ENCODE measurements at regions not wholly inside any gene's neighbourhood (a gene's known extent, or its start where the extent isn't known, plus 50 kb on each side); places are given as distances from the start of the nearest gene placed in this dataset.

DNA sequence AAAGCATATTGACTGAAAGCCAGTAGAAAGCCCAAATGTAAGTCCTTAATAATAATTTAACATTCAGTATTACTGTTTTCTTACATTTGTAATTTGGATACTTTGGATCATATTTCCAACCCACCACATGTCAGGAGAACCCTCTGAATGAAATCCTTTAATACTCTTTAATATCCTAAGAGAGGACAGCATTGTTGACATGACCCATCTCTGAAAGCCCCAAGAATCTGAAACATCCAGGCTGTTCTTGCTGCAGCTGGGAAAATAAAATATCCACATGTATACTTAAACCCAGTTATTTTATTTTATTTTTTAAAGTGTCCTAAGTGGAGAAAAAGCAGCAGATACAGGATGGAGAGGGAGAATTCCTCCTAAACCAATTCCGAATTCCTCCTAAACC lies 130.8 kb upstream of the RIPOR2 start:
- no peak for DNase-seq

GRCh38 chr6:25068866-25069265 lies 133.1 kb upstream of the RIPOR2 start:
- DNase-seq, result no peak

- peak; percentile 75 to 90 (median 83) for DNase-seq
Measured at GRCh38 chr6:25070547-25071366, 135.0 kb upstream of the RIPOR2 start.

GRCh38 chr6:25078141-25078540 lies 142.4 kb upstream of the RIPOR2 start:
- DNase-seq, result peak in 1 of 3 donors; percentile 71

DNA sequence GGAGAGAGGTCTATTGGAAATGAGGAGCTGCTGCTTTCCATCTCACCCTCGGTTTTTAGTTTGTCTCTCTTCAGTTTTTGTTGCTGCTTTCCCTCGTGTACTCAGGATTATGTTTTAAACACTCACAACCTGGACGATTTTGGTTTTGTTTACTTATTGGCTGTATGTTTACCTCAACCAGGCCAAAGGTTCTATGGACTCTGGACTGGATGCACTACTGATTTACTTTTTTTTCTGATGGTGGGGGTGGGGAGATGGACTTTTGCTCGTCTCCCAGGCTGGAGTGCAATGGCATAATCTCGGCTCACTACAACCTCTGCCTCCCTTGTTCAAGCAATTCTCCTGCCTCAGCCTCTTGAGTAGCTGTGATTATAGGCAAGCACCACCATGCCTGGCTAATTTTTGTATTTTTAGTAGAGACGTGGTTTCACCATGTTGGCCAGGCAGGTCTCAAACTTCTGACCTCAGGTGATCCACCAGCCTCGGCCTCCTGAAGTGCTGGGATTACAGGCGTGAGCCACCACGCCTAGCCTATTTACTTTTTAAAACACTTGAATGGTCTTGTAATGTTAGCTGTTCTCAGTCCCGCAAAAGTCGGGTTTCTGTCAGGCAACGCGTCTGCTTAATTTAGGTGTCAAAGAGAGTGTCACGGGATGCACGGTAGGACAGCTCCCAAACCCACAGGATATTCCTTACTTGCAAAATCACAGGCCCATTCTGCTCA lies 148.2 kb upstream of the RIPOR2 start:
- no peak for DNase-seq

DNA sequence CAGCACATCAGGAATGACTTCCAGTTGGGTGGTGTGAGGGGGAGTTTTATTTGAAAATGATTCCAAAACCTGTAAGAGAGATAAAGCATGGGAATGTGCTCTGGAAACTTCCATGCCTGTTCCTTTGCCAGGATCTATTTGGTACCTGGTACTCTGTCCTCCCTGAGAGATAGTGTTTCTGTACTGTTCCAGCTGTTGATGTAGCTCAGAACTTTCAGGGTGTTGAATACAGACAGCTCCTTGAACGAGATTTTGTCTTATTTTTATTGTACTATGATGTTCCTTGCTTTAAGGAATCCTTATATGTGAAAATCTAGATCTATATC lies 148.7 kb upstream of the RIPOR2 start:
- DNase-seq, result no peak

GRCh38 chr6:25085756-25086155 lies 150.0 kb upstream of the RIPOR2 start:
- DNase-seq, result peak in 1 of 3 donors; percentile 64

DNA sequence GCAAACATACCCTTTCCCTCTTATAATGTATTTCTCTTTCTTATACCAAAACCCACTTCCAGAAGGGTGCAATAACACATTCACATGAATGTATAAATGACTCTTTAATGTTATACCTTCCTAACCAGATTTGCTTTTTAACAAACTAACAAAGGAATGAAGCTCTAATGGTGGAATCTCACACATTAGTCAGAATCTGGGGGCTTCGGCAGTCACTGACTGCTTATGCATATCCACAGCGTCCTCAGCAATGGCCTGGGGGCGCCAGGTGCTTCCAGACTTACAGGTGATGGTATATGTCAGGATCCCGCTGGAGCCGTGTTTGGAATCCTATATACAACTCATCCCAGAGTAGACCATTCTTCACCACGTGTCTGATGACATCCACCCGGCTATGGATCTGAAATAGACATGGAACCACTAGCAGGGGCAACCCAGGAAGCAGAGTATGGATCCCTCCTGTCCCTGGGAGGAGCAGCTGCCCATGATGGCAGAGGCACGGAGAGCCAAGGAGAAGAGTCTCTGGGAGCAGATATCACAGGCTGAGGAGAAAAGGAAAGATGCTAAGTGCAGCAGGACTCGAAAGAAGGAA lies 150.8 kb upstream of the RIPOR2 start:
- DNase-seq, result no peak

- DNase-seq, result no peak
Measured at GRCh38 chr6:25088513-25088912, 152.8 kb upstream of the RIPOR2 start.

- no peak for DNase-seq
Measured at GRCh38 chr6:25089442-25089841, 153.7 kb upstream of the RIPOR2 start.

- no peak for DNase-seq
Measured at GRCh38 chr6:25094726-25095125, 159.0 kb upstream of the RIPOR2 start.

- no peak for DNase-seq
Measured at GRCh38 chr6:25100288-25100687, 164.5 kb upstream of the RIPOR2 start.

DNA sequence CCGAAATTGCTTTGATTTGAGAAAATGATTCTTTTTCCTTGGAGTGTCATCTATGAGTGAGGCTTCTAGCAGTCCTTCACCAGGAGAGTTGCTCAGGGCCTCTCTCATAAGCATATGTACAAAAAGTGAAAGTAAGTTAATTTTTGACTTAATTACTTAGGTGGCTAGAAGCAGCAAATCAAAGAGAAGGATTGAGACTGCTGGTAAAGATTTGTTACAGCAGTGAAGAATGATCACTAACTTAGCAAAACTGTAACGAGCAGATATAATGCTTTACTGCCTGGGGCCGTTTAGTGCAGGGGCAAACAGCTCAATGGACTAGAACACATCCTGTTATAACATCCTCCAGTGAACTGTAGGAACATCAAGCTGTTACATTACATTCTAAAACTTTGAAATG lies 167.8 kb upstream of the RIPOR2 start:
- DNase-seq, result no peak

DNA sequence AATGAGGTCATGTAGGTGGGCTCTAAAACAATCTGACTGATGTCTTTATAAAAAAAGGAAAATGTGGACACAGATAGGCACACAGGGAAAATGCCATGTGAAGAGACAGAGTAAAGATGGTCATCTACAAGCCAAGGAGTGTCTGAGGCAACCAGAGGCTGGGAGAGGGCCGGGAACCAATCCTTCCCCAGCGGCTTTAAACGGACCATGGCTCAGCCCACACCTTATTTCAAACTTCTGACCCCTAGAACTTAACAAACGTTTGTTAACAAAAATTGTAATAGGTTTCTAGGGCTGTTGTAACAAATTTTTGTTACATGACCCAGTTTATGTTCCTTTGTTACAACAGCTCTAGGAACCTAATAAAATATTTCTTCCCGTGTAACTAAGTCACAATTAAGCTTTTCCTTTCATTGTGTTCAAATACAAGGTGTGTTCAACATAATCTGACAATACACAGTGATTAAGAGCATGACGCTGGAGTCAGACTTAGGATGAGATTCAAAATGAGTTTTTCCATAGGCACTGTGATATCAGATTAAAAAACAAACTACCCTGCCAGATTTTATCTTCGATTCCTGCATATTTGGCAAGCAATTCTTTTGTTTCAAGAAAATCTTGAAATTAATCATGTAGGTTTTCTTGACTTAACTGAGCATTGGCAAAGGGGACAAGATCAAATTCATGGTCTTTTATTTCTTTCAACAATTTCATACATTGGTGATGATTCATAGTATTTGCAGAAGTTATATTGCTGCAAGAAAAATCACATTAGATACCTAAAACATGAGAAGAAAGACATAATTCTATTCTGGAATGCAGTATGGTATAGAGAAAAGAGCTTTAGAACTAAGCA lies 169.5 kb upstream of the RIPOR2 start:
- no peak for DNase-seq

- no peak for DNase-seq
Measured at GRCh38 chr6:25107218-25107617, 171.5 kb upstream of the RIPOR2 start.

GRCh38 chr6:25111782-25112181 lies 167.4 kb upstream of the CARMIL1 start:
- no peak for DNase-seq

- DNase-seq, result no peak
Measured at GRCh38 chr6:25112322-25112773, 166.8 kb upstream of the CARMIL1 start.

GRCh38 chr6:25113436-25113835 lies 165.7 kb upstream of the CARMIL1 start:
- no peak for DNase-seq

GRCh38 chr6:25118038-25118437 lies 161.1 kb upstream of the CARMIL1 start:
- no peak for DNase-seq

DNA sequence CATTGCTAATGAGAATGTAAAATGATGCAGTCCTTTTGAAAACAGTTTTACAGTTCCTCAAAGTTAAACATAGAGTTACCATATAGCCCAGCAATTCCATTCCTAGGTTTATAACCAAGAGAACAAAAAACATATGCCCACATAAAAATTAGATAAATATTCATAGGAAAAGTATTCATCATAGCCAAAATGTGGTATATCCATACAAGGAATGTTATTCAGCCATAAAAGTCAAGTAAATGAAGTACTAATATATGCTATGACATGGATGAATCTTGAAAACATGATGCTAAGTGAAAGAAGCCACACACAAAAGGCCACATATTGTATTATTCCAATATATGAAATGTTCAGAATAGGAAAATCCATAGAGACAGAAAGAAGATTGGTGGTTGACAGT lies 158.0 kb upstream of the CARMIL1 start:
- DNase-seq, result no peak

GRCh38 chr6:25122001-25122400 lies 157.2 kb upstream of the CARMIL1 start:
- peak in 2 of 3 donors; percentile 15 to 46 for DNase-seq

DNA sequence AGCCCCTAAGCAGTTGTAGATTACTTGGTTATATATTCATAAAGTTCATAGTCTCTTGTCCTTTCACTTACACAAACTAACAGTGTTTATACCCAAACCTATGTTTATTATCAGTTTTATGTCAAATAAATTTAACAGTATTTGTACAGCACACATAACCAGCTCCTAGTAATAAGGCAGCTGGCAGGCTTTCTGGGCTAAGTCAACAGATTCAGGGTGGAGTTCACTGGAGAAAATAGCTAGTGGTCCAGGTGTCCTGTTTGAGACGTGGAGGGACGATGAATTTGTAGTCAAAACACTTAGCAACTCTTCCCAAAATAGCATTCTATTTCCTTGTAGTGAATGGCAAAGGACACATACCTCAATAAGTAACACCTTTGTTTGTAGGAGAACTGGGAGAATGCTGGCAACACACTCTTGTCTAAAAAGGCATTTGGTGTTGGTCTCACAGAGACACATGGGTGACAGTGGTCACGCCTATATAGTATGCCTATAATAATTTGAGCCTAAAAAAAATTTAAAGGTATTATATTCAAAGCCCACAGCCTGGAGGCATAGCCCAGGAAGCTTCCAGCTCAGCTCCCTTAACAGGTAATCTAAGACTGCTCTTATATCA lies 156.4 kb upstream of the CARMIL1 start:
- no peak for DNase-seq

All from muscle of back (tissue), 3 donors.